Esophagus mucosa (tissue), 1 donor: ENCODE measurements at regions not wholly inside any gene's neighbourhood (a gene's known extent, or its start where the extent isn't known, plus 50 kb on each side); places are given as distances from the start of the nearest gene placed in this dataset.

ENCODE experiments used
- ATAC-seq: fragments of 200-7000 bp; cut with Tn5 transposase; one replicate; pipeline ENCODE4 v1.9.1; 2020
- donor health status: DM: yes; HTN: yes; CAD: no.

GRCh38 chr5:44659334-44659733 lies 149.4 kb upstream of the MRPS30 start:
- ATAC-seq, result no peak

- ATAC-seq, result no peak
Measured at GRCh38 chr5:44652674-44653073, 156.1 kb upstream of the MRPS30 start.

- no peak for ATAC-seq
Measured at GRCh38 chr5:44646016-44646415, 162.7 kb upstream of the MRPS30 start.

- no peak for ATAC-seq
Measured at GRCh38 chr5:44645502-44645901, 163.2 kb upstream of the MRPS30 start.

GRCh38 chr5:44644628-44645027 lies 164.1 kb upstream of the MRPS30 start:
- no peak for ATAC-seq

GRCh38 chr5:44641820-44642219 lies 166.9 kb upstream of the MRPS30 start:
- ATAC-seq, result no peak

GRCh38 chr5:44640945-44641456 lies 167.7 kb upstream of the MRPS30 start:
- ATAC-seq, result no peak

GRCh38 chr5:44637916-44638869 lies 170.6 kb upstream of the MRPS30 start:
- ATAC-seq, result no peak

GRCh38 chr5:44632344-44632743 lies 176.4 kb upstream of the MRPS30 start:
- no peak for ATAC-seq

- no peak for ATAC-seq
Measured at GRCh38 chr5:44626846-44627245, 181.9 kb upstream of the MRPS30 start.

- ATAC-seq, result no peak
Measured at GRCh38 chr5:44622331-44622730, 186.4 kb upstream of the MRPS30 start.

GRCh38 chr5:44619875-44620610 lies 188.7 kb upstream of the MRPS30 start:
- ATAC-seq, result no peak

- ATAC-seq, result no peak
Measured at GRCh38 chr5:44614845-44615244, 193.9 kb upstream of the MRPS30 start.

GRCh38 chr5:44613936-44614335 lies 194.8 kb upstream of the MRPS30 start:
- no peak for ATAC-seq

- ATAC-seq, result no peak
Measured at GRCh38 chr5:44605926-44606325, 202.8 kb upstream of the MRPS30 start.

GRCh38 chr5:44603496-44604272 lies 205.1 kb upstream of the MRPS30 start:
- no peak for ATAC-seq

GRCh38 chr5:44574678-44575077 lies 185.5 kb upstream of the FGF10 start:
- ATAC-seq, result no peak

GRCh38 chr5:44568519-44568918 lies 179.3 kb upstream of the FGF10 start:
- ATAC-seq, result no peak

- ATAC-seq, result no peak
Measured at GRCh38 chr5:44565902-44566301, 176.7 kb upstream of the FGF10 start.

- no peak for ATAC-seq
Measured at GRCh38 chr5:44565360-44565759, 176.1 kb upstream of the FGF10 start.

GRCh38 chr5:44546286-44546685 lies 157.1 kb upstream of the FGF10 start:
- ATAC-seq, result no peak

GRCh38 chr5:44543511-44543910 lies 154.3 kb upstream of the FGF10 start:
- ATAC-seq, result no peak

- no peak for ATAC-seq
Measured at GRCh38 chr5:44542470-44542869, 153.2 kb upstream of the FGF10 start.
